Common myeloid progenitor, CD34-positive (primary cell): ENCODE measurements at regions not wholly inside any gene's neighbourhood (a gene's known extent, or its start where the extent isn't known, plus 50 kb on each side); places are given as distances from the start of the nearest gene placed in this dataset.

Experiments used
- CTCF ChIA-PET: fragments of 350-600 bp; sonication (Branson Sonifier 250); formaldehyde crosslinking; loops from one replicate; lab custom pipeline; 2021; ENCODE audit warnings: antibody characterized with exemption; lab: Charles Lee
- POLR2A ChIA-PET: fragments of 350-600 bp; sonication (Branson Sonifier 250); formaldehyde crosslinking; loops from one replicate; lab custom pipeline; 2021; ENCODE audit warnings: antibody characterized with exemption; lab: Charles Lee
- DNase-seq, 3 donors: peaks; one replicate each; pipeline versions ENCODE4 v3.0.0 to v3.0.0-alpha.2; 2013
- H3K27ac ChIP-seq, 2 experiments: 1 replicate in 1 of 2; 2 replicates in 1 of 2; pipeline ENCODE4 v1.7.0; 2013; ENCODE audit warnings: inconsistent platforms in 2 of 2, low read length in 2 of 2, mild to moderate bottlenecking in 2 of 2, low read depth in 1 of 2, moderate library complexity in 1 of 2; ENCODE audit not compliant: severe bottlenecking in 2 of 2, insufficient read depth in 1 of 2, poor library complexity in 1 of 2
- H3K27me3 ChIP-seq, 5 experiments: replicated peaks in 2 of 5; 1 replicate in 3 of 5; 2 replicates in 2 of 5; pipeline versions ENCODE4 v1.6.1 to v1.7.0; 2013; ENCODE audit warnings: low read length in 4 of 5, mild to moderate bottlenecking in 2 of 5, moderate library complexity in 2 of 5, inconsistent platforms in 1 of 5; ENCODE audit not compliant: insufficient read depth in 5 of 5, control insufficient read depth in 4 of 5
- H3K36me3 ChIP-seq, 4 experiments: 1 replicate in 2 of 4; 2 replicates in 2 of 4; pipeline versions ENCODE4 v1.6.1 to v1.7.0; 2013; ENCODE audit warnings: low read length in 3 of 4, control low read depth in 1 of 4, mild to moderate bottlenecking in 1 of 4; ENCODE audit not compliant: control insufficient read depth in 4 of 4, insufficient read depth in 4 of 4
- H3K4me1 ChIP-seq, 4 experiments: 1 replicate in 3 of 4; 2 replicates in 1 of 4; pipeline versions ENCODE4 v1.6.1 to v1.7.1; 2013; ENCODE audit warnings: low read length in 3 of 4, mild to moderate bottlenecking in 3 of 4, control low read depth in 1 of 4, inconsistent platforms in 1 of 4, moderate library complexity in 1 of 4; ENCODE audit not compliant: control insufficient read depth in 4 of 4, insufficient read depth in 4 of 4; ENCODE audit errors: control extremely low read depth in 1 of 4
- H3K4me3 ChIP-seq, 7 experiments: 1 replicate in 4 of 7; 2 replicates in 3 of 7; pipeline versions ENCODE4 v1.5.1 to v1.7.0; 2013; ENCODE audit warnings: mild to moderate bottlenecking in 7 of 7, low read length in 6 of 7, moderate library complexity in 6 of 7, inconsistent platforms in 2 of 7, low read depth in 2 of 7, control low read depth in 1 of 7; ENCODE audit not compliant: insufficient read depth in 4 of 7, control insufficient read depth in 1 of 7; ENCODE audit errors: extremely low read depth in 1 of 7
- H3K9me3 ChIP-seq, 5 experiments: 1 replicate in 4 of 5; 2 replicates in 1 of 5; pipeline versions ENCODE4 v1.6.1 to v1.7.1; 2013; ENCODE audit warnings: low read length in 4 of 5, mild to moderate bottlenecking in 2 of 5, inconsistent platforms in 1 of 5, low read depth in 1 of 5, moderate library complexity in 1 of 5; ENCODE audit not compliant: control insufficient read depth in 4 of 5, insufficient read depth in 2 of 5; ENCODE audit errors: control extremely low read depth in 1 of 5
- WGBS: methylation state at CpG from one replicate; pipeline ENCODE4 v1.1.5; 2013; ENCODE audit not compliant: insufficient coverage; 5-methylcytosine and 5-hydroxymethylcytosine counted together

GRCh38 chr12:118498171-118498570 is 121.8 kb downstream of the SUDS3 start:
- Histone ChIP-seq H3K4me1 (no peaks in the 10 kb centered on the region), H3K36me3 (no peaks in the 10 kb centered on the region), H3K27me3 (peaks cover 0 to 2% (median 0%) of the 10 kb centered on the region in 5 experiments), H3K4me3 (no peak overlapping the region), H3K9me3 (no peaks in the 10 kb centered on the region), H3K27ac (no peak overlapping the region)
- POLR2A ChIA-PET = no interaction called here
- CTCF ChIA-PET = no interaction called here
- DNase-seq = peak in 2 of 3 donors; percentile 4 to 28
- WGBS = 88% methylated on average over 3 of the region's 3 CpGs

- ChIA-PET CTCF (no interaction called here), POLR2A (no interaction called here)
- H3K9me3 ChIP-seq = peaks cover 0 to 1% (median 0%) of the 10 kb centered on the region in 5 experiments
- no peak overlapping the region for H3K4me3 ChIP-seq
- no peaks in the 10 kb centered on the region for H3K27me3 ChIP-seq
- H3K4me1 ChIP-seq = no peaks in the 10 kb centered on the region
- WGBS = 97% methylated on average over 5 of the region's 7 CpGs
- DNase-seq = no peak
- no peak overlapping the region for H3K27ac ChIP-seq
- no peaks in the 10 kb centered on the region for H3K36me3 ChIP-seq
Observed at GRCh38 chr12:118500299-118500698, 123.9 kb downstream of the SUDS3 start.

GRCh38 chr12:118501489-118501888 is 125.1 kb downstream of the SUDS3 start:
- CTCF ChIA-PET = no interaction called here
- POLR2A ChIA-PET = no interaction called here
- Histone ChIP-seq H3K9me3 (peaks cover 0 to 4% (median 0%) of the 10 kb centered on the region in 5 experiments), H3K27ac (no peak overlapping the region), H3K27me3 (no peaks in the 10 kb centered on the region), H3K4me1 (no peaks in the 10 kb centered on the region), H3K4me3 (no peak overlapping the region), H3K36me3 (no peaks in the 10 kb centered on the region)
- 90% methylated on average over 3 of the region's 3 CpGs for WGBS
- no peak for DNase-seq

GRCh38 chr12:118503476-118503875 is 127.1 kb downstream of the SUDS3 start:
- POLR2A ChIA-PET = no interaction called here

GRCh38 chr12:118512669-118513068 is 136.3 kb downstream of the SUDS3 start:
- CTCF ChIA-PET = no interaction called here

More at GRCh38 chr12:118503476-118503875, 127.1 kb downstream of the SUDS3 start:
- Histone ChIP-seq H3K36me3 (no peaks in the 10 kb centered on the region), H3K9me3 (peaks cover 0 to 4% (median 0%) of the 10 kb centered on the region in 5 experiments), H3K4me1 (no peaks in the 10 kb centered on the region), H3K4me3 (no peak overlapping the region), H3K27me3 (peaks cover 0 to 2% (median 0%) of the 10 kb centered on the region in 5 experiments), H3K27ac (no peak overlapping the region)
- DNase-seq = no peak
- 75% methylated on average over 1 of the region's 3 CpGs for WGBS
- CTCF ChIA-PET = interaction anchor here (0.7 kb wide), 1 partner anchor 893 kb away, joined by 3 read pairs; no protein-coding TSS in a partner anchor

GRCh38 chr12:118513611-118514010 is 137.3 kb downstream of the SUDS3 start:
- POLR2A ChIA-PET = no interaction called here
- CTCF ChIA-PET = no interaction called here
- H3K4me1 ChIP-seq = no peaks in the 10 kb centered on the region
- H3K27ac ChIP-seq = no peak overlapping the region
- no peaks in the 10 kb centered on the region for H3K27me3 ChIP-seq
- H3K9me3 ChIP-seq = no peaks in the 10 kb centered on the region
- no peak for DNase-seq
- H3K4me3 ChIP-seq = no peak overlapping the region
- 82% methylated on average over 4 of the region's 4 CpGs for WGBS
- H3K36me3 ChIP-seq = no peaks in the 10 kb centered on the region

More at GRCh38 chr12:118512669-118513068, 136.3 kb downstream of the SUDS3 start:
- POLR2A ChIA-PET = no interaction called here
- Histone ChIP-seq H3K4me3 (no peak overlapping the region), H3K4me1 (no peaks in the 10 kb centered on the region), H3K27me3 (no peaks in the 10 kb centered on the region), H3K36me3 (no peaks in the 10 kb centered on the region), H3K9me3 (no peaks in the 10 kb centered on the region), H3K27ac (no peak overlapping the region)
- WGBS = 91% methylated on average over 4 of the region's 5 CpGs
- no peak for DNase-seq

GRCh38 chr12:118514297-118514696 is 137.9 kb downstream of the SUDS3 start:
- H3K27ac ChIP-seq = no peak overlapping the region

More at GRCh38 chr12:118514297-118514696, 137.9 kb downstream of the SUDS3 start:
- no peaks in the 10 kb centered on the region for H3K36me3 ChIP-seq
- CTCF ChIA-PET = no interaction called here
- POLR2A ChIA-PET = no interaction called here
- H3K4me1 ChIP-seq = no peaks in the 10 kb centered on the region
- no peak overlapping the region for H3K4me3 ChIP-seq
- H3K9me3 ChIP-seq = no peaks in the 10 kb centered on the region
- no CpG with 5 or more reads among the region's 3 CpGs for WGBS
- DNase-seq = no peak
- no peaks in the 10 kb centered on the region for H3K27me3 ChIP-seq
